H9 (cell line): ENCODE measurements at regions not wholly inside any gene's neighbourhood (a gene's known extent, or its start where the extent isn't known, plus 50 kb on each side); places are given as distances from the start of the nearest gene placed in this dataset.

ENCODE experiments used
- DNase-seq: peaks from one replicate; pipeline ENCODE4 v3.0.0-alpha.2; 2017
- H2AFZ ChIP-seq: one replicate; pipeline ENCODE4 v1.6.1; 2013; ENCODE audit warnings: mild to moderate bottlenecking, low read length, control low read depth, moderate library complexity
- H2AK5ac ChIP-seq: 2 replicates; pipeline ENCODE4 v1.6.1; 2013; ENCODE audit warnings: low read length, control low read depth, mixed read lengths; ENCODE audit not compliant: insufficient read length
- H2BK120ac ChIP-seq: one replicate; pipeline ENCODE4 v1.6.1; 2013; ENCODE audit warnings: low read depth, mild to moderate bottlenecking, low read length, control low read depth, inconsistent platforms; ENCODE audit not compliant: poor library complexity, severe bottlenecking
- H2BK12ac ChIP-seq: 2 replicates; pipeline ENCODE4 v1.6.1; 2013; ENCODE audit warnings: low read length, control low read depth, mixed read lengths, low read depth; ENCODE audit not compliant: insufficient read length
- H2BK15ac ChIP-seq: 2 replicates; pipeline ENCODE4 v1.6.1; 2013; ENCODE audit warnings: low read depth, low read length, control low read depth
- H2BK20ac ChIP-seq: one replicate; pipeline ENCODE4 v1.6.1; 2013; ENCODE audit warnings: low read depth, mild to moderate bottlenecking, low read length, control low read depth, inconsistent platforms; ENCODE audit not compliant: poor library complexity, severe bottlenecking
- H2BK5ac ChIP-seq: 2 replicates; pipeline ENCODE4 v1.6.1; 2013; ENCODE audit warnings: low read length, control low read depth, mixed read lengths; ENCODE audit not compliant: insufficient read length
- H3K14ac ChIP-seq: 2 replicates; pipeline ENCODE4 v1.6.1; 2013; ENCODE audit warnings: low read length, control low read depth; ENCODE audit not compliant: insufficient read depth
- H3K18ac ChIP-seq: 2 replicates; pipeline ENCODE4 v1.6.1; 2013; ENCODE audit warnings: low read depth, mild to moderate bottlenecking, mixed read lengths, low read length, control low read depth; ENCODE audit not compliant: insufficient read length
- H3K23ac ChIP-seq: 2 replicates; pipeline ENCODE4 v1.6.1; 2013; ENCODE audit warnings: low read length, control low read depth, mixed read lengths, low read depth; ENCODE audit not compliant: insufficient read length
- H3K23me2 ChIP-seq: 2 replicates; pipeline ENCODE4 v1.6.1; 2013; ENCODE audit warnings: low read depth, mild to moderate bottlenecking, mixed read lengths, low read length, control low read depth; ENCODE audit not compliant: insufficient read length, poor library complexity, severe bottlenecking
- H3K27ac ChIP-seq: 2 replicates; pipeline ENCODE4 v1.5.1; 2013; ENCODE audit warnings: low read length, control low read depth, mixed read lengths, low read depth; ENCODE audit not compliant: insufficient read length
- H3K27me3 ChIP-seq: 2 replicates; pipeline ENCODE4 v1.6.1; 2013; ENCODE audit warnings: low read length, control low read depth, inconsistent platforms; ENCODE audit not compliant: insufficient read depth
- H3K4ac ChIP-seq: 2 replicates; pipeline ENCODE4 v1.6.1; 2013; ENCODE audit warnings: low read depth, mild to moderate bottlenecking, control low read depth, inconsistent platforms, low read length, moderate library complexity
- H3K4me1 ChIP-seq: 2 replicates; pipeline ENCODE4 v1.6.1; 2013; ENCODE audit warnings: low read length, control low read depth, inconsistent platforms; ENCODE audit not compliant: insufficient read depth
- H3K4me2 ChIP-seq: 2 replicates; pipeline ENCODE4 v1.6.1; 2013; ENCODE audit warnings: low read length, control low read depth, mixed read lengths; ENCODE audit not compliant: insufficient read length, insufficient read depth
- H3K56ac ChIP-seq: 2 replicates; pipeline ENCODE4 v1.6.1; 2013; ENCODE audit warnings: low read depth, mild to moderate bottlenecking, mixed read lengths, low read length, control low read depth; ENCODE audit not compliant: insufficient read length
- H3K79me1 ChIP-seq: 2 replicates; pipeline ENCODE4 v1.6.1; 2013; ENCODE audit warnings: low read depth, mild to moderate bottlenecking, moderate library complexity, low read length, control low read depth, inconsistent platforms; ENCODE audit not compliant: insufficient read depth, poor library complexity, severe bottlenecking
- H3K79me2 ChIP-seq: 2 replicates; pipeline ENCODE4 v1.6.1; 2013; ENCODE audit warnings: low read length, control low read depth, inconsistent platforms; ENCODE audit not compliant: insufficient read depth
- H3K9ac ChIP-seq: 2 replicates; pipeline ENCODE4 v1.6.1; 2013; ENCODE audit warnings: low read length, control low read depth, mixed read lengths; ENCODE audit not compliant: insufficient read length; ENCODE audit errors: extremely low read depth
- H3K9me3 ChIP-seq: one replicate; pipeline ENCODE4 v1.6.1; 2013; ENCODE audit warnings: low read depth, low read length, inconsistent platforms; ENCODE audit not compliant: control insufficient read depth
- H3T11ph ChIP-seq: one replicate; pipeline ENCODE4 v1.6.1; 2013; ENCODE audit warnings: mild to moderate bottlenecking, low read length, control low read depth, inconsistent platforms
- H4K20me1 ChIP-seq: one replicate; pipeline ENCODE4 v1.6.1; 2013; ENCODE audit not compliant: control insufficient read depth, insufficient read length, insufficient read depth
- H4K5ac ChIP-seq: 2 replicates; pipeline ENCODE4 v1.6.1; 2013; ENCODE audit warnings: low read depth, mild to moderate bottlenecking, mixed read lengths, low read length, control low read depth; ENCODE audit not compliant: insufficient read length
- H4K8ac ChIP-seq: replicated peaks from 2 replicates; pipeline ENCODE4 v1.6.1; 2013; ENCODE audit warnings: low read length, control low read depth, mixed read lengths, low read depth; ENCODE audit not compliant: insufficient read length
- H4K91ac ChIP-seq: 2 replicates; pipeline ENCODE4 v1.6.1; 2013; ENCODE audit warnings: low read depth, mild to moderate bottlenecking, moderate library complexity, mixed read lengths, low read length, control low read depth; ENCODE audit not compliant: insufficient read length
- H3K27ac Mint-ChIP-seq, 3 experiments: 2 replicates in 2 of 3; 3 replicates in 1 of 3; pipeline ENCODE4 v1.8.0; 2020 to 2021; ENCODE audit warnings: mixed read lengths in 3 of 3, mild to moderate bottlenecking in 1 of 3, moderate library complexity in 1 of 3
- H3K27me3 Mint-ChIP-seq: 2 replicates; pipeline ENCODE4 v1.8.0; 2021; ENCODE audit warnings: low read depth, mild to moderate bottlenecking, moderate library complexity, mixed read lengths
- H3K36me3 Mint-ChIP-seq, 3 experiments: 2 replicates in 2 of 3; 3 replicates in 1 of 3; pipeline ENCODE4 v1.8.0; 2020 to 2021; ENCODE audit warnings: low read depth in 3 of 3, mixed read lengths in 3 of 3; ENCODE audit not compliant: insufficient read depth in 1 of 3
- H3K4me1 Mint-ChIP-seq, 2 experiments: 2 replicates each; pipeline ENCODE4 v1.8.0; 2020; ENCODE audit warnings: mixed read lengths in 2 of 2
- H3K4me3 Mint-ChIP-seq, 2 experiments: 2 replicates in 1 of 2; 3 replicates in 1 of 2; pipeline ENCODE4 v1.8.0; 2020 to 2021; ENCODE audit warnings: mild to moderate bottlenecking in 2 of 2, mixed read lengths in 2 of 2, moderate library complexity in 1 of 2
- H3K9me3 Mint-ChIP-seq, 2 experiments: 2 replicates in 1 of 2; 3 replicates in 1 of 2; pipeline ENCODE4 v1.8.0; 2020; ENCODE audit warnings: mild to moderate bottlenecking in 2 of 2, mixed read lengths in 2 of 2, moderate library complexity in 1 of 2
- WGBS: extraction: QIAGEN DNeasy Blood & Tissue Kit; methylation state at CpG from one replicate; pipeline ENCODE4 v1.1.7; 2013; ENCODE audit warnings: missing lambda C conversion rate, low lambda C conversion rate, mixed read lengths; ENCODE audit not compliant: insufficient read length; ENCODE audit errors: extremely low coverage; 5-methylcytosine and 5-hydroxymethylcytosine counted together
- TF ChIP-seq, protein P1 (sequence below): fragments of 200-600 bp; sonication (generic); conservative IDR thresholded peaks from 3 replicates; pipeline ENCODE4 v1.8.0; 2021; ENCODE audit warnings: antibody characterized with exemption, mild to moderate bottlenecking

DNA sequence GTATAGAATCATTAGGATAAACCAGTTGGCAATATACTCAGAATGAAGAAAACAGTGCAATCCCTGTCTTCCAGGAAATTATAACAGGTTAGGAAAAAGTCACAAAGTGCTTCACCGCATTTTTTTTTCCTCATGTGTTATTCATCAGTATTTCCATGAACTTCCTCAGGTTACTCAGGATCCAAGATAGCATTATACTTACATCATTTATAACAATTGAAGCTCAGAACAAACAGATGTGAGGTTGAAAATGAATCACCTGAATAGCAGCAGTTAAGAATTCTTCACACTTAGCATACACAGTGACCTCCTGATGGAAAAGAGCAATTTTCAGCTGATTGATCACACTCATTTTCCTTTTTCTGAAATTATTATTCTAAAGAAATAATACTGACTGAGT is 1040.7 kb upstream of the B3GALT2 start:
- Histone ChIP-seq H3K56ac (no peak overlapping the region), H2BK5ac (no peak overlapping the region), H3K4me1 (no peaks in the 10 kb centered on the region), H2BK15ac (no peak overlapping the region), H3K4ac (no peak overlapping the region), H2AFZ (no peak overlapping the region), H2BK20ac (no peak overlapping the region), H3K79me1 (no peaks in the 10 kb centered on the region), H2AK5ac (no peak overlapping the region), H4K91ac (no peak overlapping the region), H4K8ac (no peak overlapping the region), H3K27me3 (no peaks in the 10 kb centered on the region), H3K18ac (no peak overlapping the region), H2BK12ac (no peak overlapping the region), H3K23me2 (no peaks in the 10 kb centered on the region), H3K9ac (no peak overlapping the region), H4K20me1 (no peaks in the 10 kb centered on the region), H3K79me2 (no peaks in the 10 kb centered on the region), H3K4me2 (no peak overlapping the region), H2BK120ac (no peak overlapping the region), H3T11ph (no peak overlapping the region), H4K5ac (no peak overlapping the region), H3K14ac (no peak overlapping the region), H3K23ac (no peak overlapping the region), H3K27ac (no peak overlapping the region), H3K9me3 (no peaks in the 10 kb centered on the region)
- Mint-ChIP-seq H3K4me3 (no peak overlapping the region), H3K36me3 (no peaks in the 10 kb centered on the region), H3K27ac (no peak overlapping the region), H3K4me1 (no peaks in the 10 kb centered on the region), H3K9me3 (no peaks in the 10 kb centered on the region), H3K27me3 (no peaks in the 10 kb centered on the region)
- DNase-seq, result no peak
- TF ChIP-seq, protein P1, sequence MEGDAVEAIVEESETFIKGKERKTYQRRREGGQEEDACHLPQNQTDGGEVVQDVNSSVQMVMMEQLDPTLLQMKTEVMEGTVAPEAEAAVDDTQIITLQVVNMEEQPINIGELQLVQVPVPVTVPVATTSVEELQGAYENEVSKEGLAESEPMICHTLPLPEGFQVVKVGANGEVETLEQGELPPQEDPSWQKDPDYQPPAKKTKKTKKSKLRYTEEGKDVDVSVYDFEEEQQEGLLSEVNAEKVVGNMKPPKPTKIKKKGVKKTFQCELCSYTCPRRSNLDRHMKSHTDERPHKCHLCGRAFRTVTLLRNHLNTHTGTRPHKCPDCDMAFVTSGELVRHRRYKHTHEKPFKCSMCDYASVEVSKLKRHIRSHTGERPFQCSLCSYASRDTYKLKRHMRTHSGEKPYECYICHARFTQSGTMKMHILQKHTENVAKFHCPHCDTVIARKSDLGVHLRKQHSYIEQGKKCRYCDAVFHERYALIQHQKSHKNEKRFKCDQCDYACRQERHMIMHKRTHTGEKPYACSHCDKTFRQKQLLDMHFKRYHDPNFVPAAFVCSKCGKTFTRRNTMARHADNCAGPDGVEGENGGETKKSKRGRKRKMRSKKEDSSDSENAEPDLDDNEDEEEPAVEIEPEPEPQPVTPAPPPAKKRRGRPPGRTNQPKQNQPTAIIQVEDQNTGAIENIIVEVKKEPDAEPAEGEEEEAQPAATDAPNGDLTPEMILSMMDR, result no peak
- no CpG with 5 or more reads among the region's 1 CpG for WGBS
